Aorta (tissue), 5 donors: ENCODE measurements at regions not wholly inside any gene's neighbourhood (a gene's known extent, or its start where the extent isn't known, plus 50 kb on each side); places are given as distances from the start of the nearest gene placed in this dataset.

Experiments used
- ATAC-seq: fragments of 200-7000 bp; cut with Tn5 transposase; one replicate; pipeline ENCODE4 v1.9.1; 2022; ENCODE audit warnings: moderate library complexity; ENCODE audit not compliant: low FRiP score
- DNase-seq, 2 donors: peaks; one replicate each; pipeline ENCODE4 v3.0.0-alpha.2; 2020
- H3K27ac ChIP-seq, 2 donors: one replicate each; pipeline ENCODE4 v1.5.1; 2013; ENCODE audit warnings: low read length in 2 of 2, mild to moderate bottlenecking in 2 of 2, moderate library complexity in 2 of 2, control low read depth in 1 of 2, inconsistent platforms in 1 of 2, low read depth in 1 of 2
- H3K27me3 ChIP-seq, 2 donors: one replicate each; pipeline ENCODE4 v1.6.1; 2013; ENCODE audit warnings: control low read depth in 1 of 2, low read length in 1 of 2, mild to moderate bottlenecking in 1 of 2, moderate library complexity in 1 of 2; ENCODE audit not compliant: insufficient read depth in 2 of 2, control insufficient read depth in 1 of 2
- H3K36me3 ChIP-seq, 2 donors: one replicate each; pipeline ENCODE4 v1.6.1; 2013; ENCODE audit warnings: control low read depth in 1 of 2, low read length in 1 of 2, mild to moderate bottlenecking in 1 of 2; ENCODE audit not compliant: insufficient read depth in 2 of 2, control insufficient read depth in 1 of 2
- H3K4me1 ChIP-seq, 2 donors: one replicate each; pipeline ENCODE4 v1.6.1; 2013; ENCODE audit warnings: low read length in 2 of 2, control low read depth in 1 of 2, mild to moderate bottlenecking in 1 of 2, moderate library complexity in 1 of 2; ENCODE audit not compliant: insufficient read depth in 2 of 2, control insufficient read depth in 1 of 2
- H3K4me3 ChIP-seq, 2 donors: one replicate each; pipeline ENCODE4 v1.5.1; 2013; ENCODE audit warnings: low read length in 2 of 2, control low read depth in 1 of 2, mild to moderate bottlenecking in 1 of 2
- H3K9me3 ChIP-seq: one replicate; pipeline ENCODE4 v1.6.1; 2013; ENCODE audit warnings: mild to moderate bottlenecking, low read length; ENCODE audit not compliant: control insufficient read depth
- WGBS, 2 donors: extraction: QIAGEN DNeasy Blood & Tissue Kit; methylation state at CpG; one replicate each; pipeline ENCODE4 v1.1.7; 2013; 5-methylcytosine and 5-hydroxymethylcytosine counted together
- intact Hi-C, 2 donors: fragments of 100-400 bp; cut with DNase I; formaldehyde crosslinking; loops; one replicate each; pipeline versions ENCODE4 v1.14.2 to v1.15.0; 2022
- donor health status: healthy with polysubstance abuse.
- donor health status: Bipolar disorder and iron deficiency.
- donor health status: DM: no; HTN: no; CAD: no.
- donor health status: DM: no; HTN: no; CAD: no.
- donor health status: DM: yes; HTN: yes; CAD: no.

GRCh38 chr1:191592907-191593306, 565.4 kb upstream of the RGS18 start:
- H3K27ac ChIP-seq: no peak overlapping the region
- no peaks in the 10 kb centered on the region for H3K4me1 ChIP-seq
- intact Hi-C loops: no loop called here
- H3K9me3 ChIP-seq: no peaks in the 10 kb centered on the region
- ATAC-seq (no peak), DNase-seq (no peak)
- no peak overlapping the region for H3K4me3 ChIP-seq
- no peaks in the 10 kb centered on the region for H3K36me3 ChIP-seq
- WGBS, 2 donors: 58 to 68% methylated on average over 2 of the region's 2 CpGs
- no peaks in the 10 kb centered on the region for H3K27me3 ChIP-seq

GRCh38 chr1:191595170-191595569, 563.1 kb upstream of the RGS18 start:
- Histone ChIP-seq H3K4me3 (no peak overlapping the region), H3K4me1 (no peaks in the 10 kb centered on the region), H3K36me3 (no peaks in the 10 kb centered on the region), H3K27ac (no peak overlapping the region), H3K9me3 (no peaks in the 10 kb centered on the region), H3K27me3 (no peaks in the 10 kb centered on the region)
- ATAC-seq (peak; percentile 44), DNase-seq (no peak)
- intact Hi-C loops: no loop called here
- 78 to 90% methylated on average over 3 of the region's 3 CpGs for WGBS, 2 donors

DNA sequence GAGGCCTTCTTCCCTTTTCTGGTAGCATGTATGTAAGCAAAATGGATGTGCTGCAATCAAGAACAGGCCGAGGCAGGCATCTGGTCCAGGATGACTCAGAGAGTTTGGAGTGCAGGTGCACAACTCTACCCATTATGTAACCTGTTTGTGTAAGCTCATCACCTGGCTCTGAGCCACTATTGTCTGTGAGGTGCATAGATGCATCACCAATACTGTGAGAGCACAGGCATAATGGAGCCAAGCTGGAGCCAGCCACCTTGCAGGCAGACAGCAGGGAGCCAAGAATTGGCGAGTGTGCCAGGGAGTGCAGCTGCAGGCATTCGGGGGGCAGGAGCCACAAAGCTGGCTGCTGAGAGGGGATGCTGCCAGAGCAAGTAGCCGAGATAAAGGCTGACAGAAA, 549.9 kb upstream of the RGS18 start:
- Histone ChIP-seq H3K27me3 (no peaks in the 10 kb centered on the region), H3K27ac (no peak overlapping the region), H3K9me3 (no peaks in the 10 kb centered on the region), H3K36me3 (no peaks in the 10 kb centered on the region), H3K4me1 (no peaks in the 10 kb centered on the region), H3K4me3 (no peak overlapping the region)
- intact Hi-C loops: no loop called here
- no peak for DNase-seq
- WGBS, 2 donors: 82 to 85% methylated on average over 4 of the region's 4 CpGs
- no peak for ATAC-seq

DNA sequence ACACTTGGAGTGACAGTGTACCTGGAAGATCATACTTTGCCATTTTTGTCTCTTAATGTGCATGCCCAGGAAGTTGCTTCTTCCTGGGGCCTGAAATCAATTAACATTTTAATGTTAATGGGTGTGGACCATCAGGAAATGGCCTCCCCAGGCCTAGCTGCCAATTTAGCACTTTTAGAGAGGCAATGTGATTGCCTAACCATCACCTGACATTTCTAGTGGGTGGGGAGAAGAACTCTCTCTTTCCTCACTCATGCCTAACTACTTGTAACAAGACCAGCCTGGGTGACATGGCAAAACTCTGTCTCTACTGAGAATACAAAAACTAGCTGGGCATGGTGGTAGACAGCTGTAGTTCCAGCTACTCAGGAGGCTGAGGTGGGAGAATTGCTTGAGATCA, 549.0 kb upstream of the RGS18 start:
- DNase-seq (no peak), ATAC-seq (no peak)
- intact Hi-C loops: no loop called here
- no peak overlapping the region for H3K4me3 ChIP-seq
- no peaks in the 10 kb centered on the region for H3K9me3 ChIP-seq
- H3K36me3 ChIP-seq: no peaks in the 10 kb centered on the region
- H3K4me1 ChIP-seq: no peaks in the 10 kb centered on the region
- H3K27me3 ChIP-seq: no peaks in the 10 kb centered on the region
- H3K27ac ChIP-seq: no peak overlapping the region

DNA sequence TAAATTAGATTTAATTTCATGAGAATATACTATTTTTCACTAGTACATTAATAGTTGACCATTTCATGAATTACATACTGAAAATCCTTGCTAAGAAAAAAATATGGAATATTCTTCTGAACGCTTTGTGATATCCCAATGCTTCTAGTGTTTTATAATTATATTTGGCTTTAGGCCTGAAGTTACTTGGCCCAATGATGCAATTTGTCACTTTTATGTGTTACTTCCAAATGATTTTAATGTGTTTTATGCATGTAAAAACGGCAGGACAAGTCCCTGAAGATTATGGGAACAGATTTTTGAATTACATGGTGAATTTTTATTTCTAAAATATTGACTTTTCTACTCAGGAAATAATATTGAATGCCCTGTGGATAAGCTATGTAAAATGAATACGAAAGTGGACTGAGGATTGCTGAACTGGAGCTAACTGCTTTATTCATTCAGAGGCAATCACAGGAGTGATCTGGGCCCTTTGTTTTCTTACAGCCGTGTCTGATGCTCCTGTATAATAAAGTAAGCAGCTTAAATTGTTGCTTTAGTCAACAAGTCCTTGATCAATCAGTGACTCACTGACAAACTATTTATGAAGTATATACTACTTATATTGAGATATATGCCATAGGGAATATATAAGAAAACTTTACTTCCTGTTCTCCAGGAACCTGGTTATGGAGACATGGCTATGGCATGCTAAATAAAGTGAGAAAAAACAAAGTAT, 543.0 kb upstream of the RGS18 start:
- Histone ChIP-seq H3K27me3 (no peaks in the 10 kb centered on the region), H3K27ac (no peak overlapping the region)

DNA sequence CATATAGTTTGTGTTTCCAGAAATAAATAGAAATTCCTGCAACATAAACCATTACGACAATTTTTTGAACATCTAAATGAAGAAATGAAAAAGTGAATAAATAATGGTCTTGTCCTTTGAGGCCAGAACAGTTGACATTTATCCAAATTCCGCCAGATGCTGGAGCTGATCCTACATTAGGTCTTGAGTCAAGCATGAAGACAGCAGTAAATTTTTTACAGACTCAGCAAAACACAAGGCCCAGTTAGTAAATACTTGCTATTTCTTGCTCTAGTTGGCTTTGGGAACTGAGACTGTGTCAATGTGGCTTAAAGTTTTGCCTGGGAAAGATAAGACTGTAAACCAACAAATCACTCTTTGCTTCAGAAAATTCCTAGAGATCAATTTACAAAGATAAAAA, 540.1 kb upstream of the RGS18 start:
- ATAC-seq: no peak

More for the DNA sequence above, 543.0 kb upstream of the RGS18 start:
- no peaks in the 10 kb centered on the region for H3K9me3 ChIP-seq
- intact Hi-C loops: no loop called here
- no peaks in the 10 kb centered on the region for H3K36me3 ChIP-seq
- no peak for ATAC-seq
- H3K4me3 ChIP-seq: no peak overlapping the region
- H3K4me1 ChIP-seq: no peaks in the 10 kb centered on the region
- WGBS, 2 donors: 31 to 42% methylated on average over 4 of the region's 4 CpGs
- no peak for DNase-seq

GRCh38 chr1:191620883-191621282, 537.4 kb upstream of the RGS18 start:
- Histone ChIP-seq H3K9me3 (no peaks in the 10 kb centered on the region), H3K36me3 (no peaks in the 10 kb centered on the region), H3K4me1 (no peaks in the 10 kb centered on the region), H3K27me3 (no peaks in the 10 kb centered on the region), H3K27ac (no peak overlapping the region), H3K4me3 (no peak overlapping the region)
- no peak for ATAC-seq
- DNase-seq: no peak
- intact Hi-C loops: no loop called here

More for the DNA sequence above, 540.1 kb upstream of the RGS18 start:
- Histone ChIP-seq H3K4me3 (no peak overlapping the region), H3K9me3 (no peaks in the 10 kb centered on the region), H3K36me3 (no peaks in the 10 kb centered on the region), H3K27me3 (no peaks in the 10 kb centered on the region), H3K27ac (no peak overlapping the region), H3K4me1 (no peaks in the 10 kb centered on the region)
- WGBS, 2 donors: 52 to 53% methylated on average over 2 of the region's 2 CpGs
- intact Hi-C loops: no loop called here
- no peak for DNase-seq

GRCh38 chr1:191624044-191624443, 534.2 kb upstream of the RGS18 start:
- intact Hi-C loops: no loop called here
- DNase-seq: no peak
- no peak overlapping the region for H3K27ac ChIP-seq
- H3K9me3 ChIP-seq: no peaks in the 10 kb centered on the region
- H3K4me1 ChIP-seq: no peaks in the 10 kb centered on the region
- WGBS, 2 donors: 87 to 89% methylated on average over 1 of the region's 1 CpG
- no peak overlapping the region for H3K4me3 ChIP-seq
- ATAC-seq: no peak
- H3K36me3 ChIP-seq: no peaks in the 10 kb centered on the region
- no peaks in the 10 kb centered on the region for H3K27me3 ChIP-seq

DNA sequence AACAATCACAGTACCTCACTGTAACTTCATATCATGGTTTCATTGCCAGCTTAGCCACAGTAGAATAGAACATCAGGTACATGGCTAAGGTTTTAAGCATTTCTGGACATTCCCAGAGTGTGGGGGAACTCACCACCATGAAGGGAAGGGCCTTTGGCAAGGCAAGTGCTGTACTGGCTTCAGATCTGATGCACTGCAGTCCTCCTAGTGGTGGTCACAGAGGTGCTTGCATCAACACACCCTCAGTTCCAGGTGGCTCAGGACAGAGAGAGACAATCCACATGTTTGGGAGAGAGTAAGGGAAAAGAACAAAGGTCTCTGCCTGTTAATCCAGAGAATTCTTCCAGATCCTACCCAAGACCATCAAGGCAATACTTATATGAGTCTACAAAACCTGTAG, 528.4 kb upstream of the RGS18 start:
- Histone ChIP-seq H3K9me3 (no peaks in the 10 kb centered on the region), H3K4me3 (no peak overlapping the region), H3K27ac (no peak overlapping the region), H3K36me3 (no peaks in the 10 kb centered on the region), H3K4me1 (no peaks in the 10 kb centered on the region), H3K27me3 (no peaks in the 10 kb centered on the region)
- intact Hi-C loops: no loop called here
- no peak for ATAC-seq
- DNase-seq: no peak
